ENCODE measurements at regions not wholly inside any gene's neighbourhood (a gene's known extent, or its start where the extent isn't known, plus 50 kb on each side); places are given as distances from the start of the nearest gene placed in this dataset.
"Not testable (repeated sequence)": the region's sequence is repeated elsewhere in the genome, so short reads cannot be mapped to it uniquely, and the experiment has no call there.

GRCh38 chrX:25872786-25873185 lies 265.4 kb upstream of the MAGEB18 start:
- H3K4me1 ChIP-seq (ENCODE audit: insufficient read depth, low read length, severe bottlenecking): no peaks in the 10 kb centered on the region
- TF ChIP-seq EZH2 (IDR thresholded peaks at IDR 0.05; ENCODE audit: borderline replicate concordance, low read length) (no peak), CTCF (IDR thresholded peaks at IDR 0.05; ENCODE audit: low read length) (no peak)
- no peaks in the 10 kb centered on the region for H3K9me3 ChIP-seq (ENCODE audit: low read length)
- H2AFZ ChIP-seq (ENCODE audit: low read length): no peak overlapping the region
- H3K27me3 ChIP-seq (ENCODE audit: insufficient read depth, low read length): no peaks in the 10 kb centered on the region
- H3K79me2 ChIP-seq (ENCODE audit: insufficient read depth, low read length): no peaks in the 10 kb centered on the region
- no peak overlapping the region for H3K4me2 ChIP-seq (ENCODE audit: low read length)
- H3K9ac ChIP-seq (ENCODE audit: low read length): no peak overlapping the region
- no peaks in the 10 kb centered on the region for H3K9me2 ChIP-seq (ENCODE audit: low read depth, low read length)
- no peaks in the 10 kb centered on the region for H3K36me3 ChIP-seq (ENCODE audit: insufficient read depth, low read length)
- H3K4me3 ChIP-seq (ENCODE audit: low read depth, low read length, poor library complexity, severe bottlenecking): no peak overlapping the region
- no peak overlapping the region for H3K27ac ChIP-seq (ENCODE audit: low read depth, low read length, poor library complexity, severe bottlenecking)
- H4K20me1 ChIP-seq (ENCODE audit: insufficient read depth, low read length): no peaks in the 10 kb centered on the region
- H3F3A ChIP-seq (ENCODE audit: insufficient read depth, low read length): no peaks in the 10 kb centered on the region

GRCh38 chrX:25873196-25873595 lies 264.9 kb upstream of the MAGEB18 start:
- H4K20me1 ChIP-seq (ENCODE audit: insufficient read depth, low read length): no peaks in the 10 kb centered on the region
- no peaks in the 10 kb centered on the region for H3K9me3 ChIP-seq (ENCODE audit: low read length)
- no peak overlapping the region for H3K9ac ChIP-seq (ENCODE audit: low read length)
- no peaks in the 10 kb centered on the region for H3F3A ChIP-seq (ENCODE audit: insufficient read depth, low read length)
- no peaks in the 10 kb centered on the region for H3K4me1 ChIP-seq (ENCODE audit: insufficient read depth, low read length, severe bottlenecking)
- H3K4me3 ChIP-seq (ENCODE audit: low read depth, low read length, poor library complexity, severe bottlenecking): no peak overlapping the region
- no peaks in the 10 kb centered on the region for H3K27me3 ChIP-seq (ENCODE audit: insufficient read depth, low read length)
- H3K4me2 ChIP-seq (ENCODE audit: low read length): no peak overlapping the region
- no peaks in the 10 kb centered on the region for H3K79me2 ChIP-seq (ENCODE audit: insufficient read depth, low read length)
- H3K9me2 ChIP-seq (ENCODE audit: low read depth, low read length): no peaks in the 10 kb centered on the region
- no peak overlapping the region for H2AFZ ChIP-seq (ENCODE audit: low read length)
- H3K36me3 ChIP-seq (ENCODE audit: insufficient read depth, low read length): no peaks in the 10 kb centered on the region
- H3K27ac ChIP-seq (ENCODE audit: low read depth, low read length, poor library complexity, severe bottlenecking): no peak overlapping the region
- TF ChIP-seq EZH2 (IDR thresholded peaks at IDR 0.05; ENCODE audit: borderline replicate concordance, low read length): no peak
- TF ChIP-seq CTCF (IDR thresholded peaks at IDR 0.05; ENCODE audit: low read length): no peak

- Histone ChIP-seq H3K4me3 (ENCODE audit: low read depth, low read length, poor library complexity, severe bottlenecking) (no peak overlapping the region), H3K9ac (ENCODE audit: low read length) (no peak overlapping the region), H3K4me2 (ENCODE audit: low read length) (no peak overlapping the region), H3K27ac (ENCODE audit: low read depth, low read length, poor library complexity, severe bottlenecking) (no peak overlapping the region), H3F3A (ENCODE audit: insufficient read depth, low read length) (no peaks in the 10 kb centered on the region), H3K27me3 (ENCODE audit: insufficient read depth, low read length) (no peaks in the 10 kb centered on the region), H3K9me3 (ENCODE audit: low read length) (no peaks in the 10 kb centered on the region), H3K9me2 (ENCODE audit: low read depth, low read length) (no peaks in the 10 kb centered on the region), H3K4me1 (ENCODE audit: insufficient read depth, low read length, severe bottlenecking) (no peaks in the 10 kb centered on the region), H4K20me1 (ENCODE audit: insufficient read depth, low read length) (no peaks in the 10 kb centered on the region), H2AFZ (ENCODE audit: low read length) (no peak overlapping the region), H3K36me3 (ENCODE audit: insufficient read depth, low read length) (no peaks in the 10 kb centered on the region), H3K79me2 (ENCODE audit: insufficient read depth, low read length) (no peaks in the 10 kb centered on the region)
- TF ChIP-seq CTCF (IDR thresholded peaks at IDR 0.05; ENCODE audit: low read length) (no peak), EZH2 (IDR thresholded peaks at IDR 0.05; ENCODE audit: borderline replicate concordance, low read length) (no peak)
These were observed 259.3 kb upstream of the MAGEB18 start for GRCh38 chrX:25878806-25879205.

- not testable (repeated sequence) for H3K27me3 ChIP-seq (ENCODE audit: insufficient read depth, low read length); H3K9me3 ChIP-seq (ENCODE audit: low read length); H3K9me2 ChIP-seq (ENCODE audit: low read depth, low read length); H3K79me2 ChIP-seq (ENCODE audit: insufficient read depth, low read length); H3K4me3 ChIP-seq (ENCODE audit: low read depth, low read length, poor library complexity, severe bottlenecking); H3F3A ChIP-seq (ENCODE audit: insufficient read depth, low read length); H3K27ac ChIP-seq (ENCODE audit: low read depth, low read length, poor library complexity, severe bottlenecking); H2AFZ ChIP-seq (ENCODE audit: low read length); H3K4me2 ChIP-seq (ENCODE audit: low read length); H3K9ac ChIP-seq (ENCODE audit: low read length); H3K36me3 ChIP-seq (ENCODE audit: insufficient read depth, low read length); H4K20me1 ChIP-seq (ENCODE audit: insufficient read depth, low read length); H3K4me1 ChIP-seq (ENCODE audit: insufficient read depth, low read length, severe bottlenecking)
These were observed 255.6 kb upstream of the MAGEB18 start for GRCh38 chrX:25882503-25882902.
